ENCODE measurements at regions not wholly inside any gene's neighbourhood (a gene's known extent, or its start where the extent isn't known, plus 50 kb on each side); places are given as distances from the start of the nearest gene placed in this dataset.

- H2AK5ac ChIP-seq (ENCODE audit: low read depth, low read length): no peak overlapping the region
- H3K56ac ChIP-seq (replicated peaks; ENCODE audit: insufficient read length, low read depth, low read length): no peak overlapping the region
- no peak overlapping the region for H3K4me3 ChIP-seq (ENCODE audit: extremely low read depth in 1 of 4, insufficient read depth in 2 of 4, low read depth in 3 of 4, low read length in 4 of 4)
- no peak overlapping the region for H4K5ac ChIP-seq (ENCODE audit: insufficient read length, low read depth, low read length)
- no peaks in the 10 kb centered on the region for H3K23me2 ChIP-seq (ENCODE audit: low read depth, low read length)
- no peak overlapping the region for H3K23ac ChIP-seq (ENCODE audit: insufficient read length)
- no peak overlapping the region for H2AFZ ChIP-seq (ENCODE audit: low read length)
- no peaks in the 10 kb centered on the region for H3K79me1 ChIP-seq (ENCODE audit: low read depth, low read length)
- H3K4me2 ChIP-seq (ENCODE audit: insufficient read depth in 1 of 2, low read depth in 2 of 2, low read length in 2 of 2): no peak overlapping the region
- H2BK5ac ChIP-seq (ENCODE audit: low read depth, low read length): no peak overlapping the region
- H3K79me2 ChIP-seq (ENCODE audit: control insufficient read depth in 1 of 2, insufficient read depth in 2 of 2, low read length in 2 of 2): no peaks in the 10 kb centered on the region
- CTCF ChIA-PET (ENCODE audit: partially characterized antibody): no interaction called here
- no peak overlapping the region for H2BK120ac ChIP-seq (replicated peaks; ENCODE audit: low read depth, low read length)
- no peaks in the 10 kb centered on the region for H3K36me3 ChIP-seq (ENCODE audit: control insufficient read depth in 2 of 4, insufficient read depth in 4 of 4, low read length in 3 of 4)
- no peaks in the 10 kb centered on the region for H3K27me3 ChIP-seq (replicated peaks in 1 of 4; ENCODE audit: control insufficient read depth in 3 of 4, extremely low read depth in 1 of 4, insufficient read depth in 3 of 4, low read length in 3 of 4)
- H2BK15ac ChIP-seq (ENCODE audit: low read length): no peak overlapping the region
- POLR2A ChIA-PET (ENCODE audit: partially characterized antibody): no interaction called here
- no peaks in the 10 kb centered on the region for H3K9me3 ChIP-seq (ENCODE audit: insufficient read depth in 2 of 2, low read depth in 1 of 2, low read length in 1 of 2)
- DNase-seq (ENCODE audit: low read depth in 1 of 2, low spot score in 2 of 2) (no peak), FAIRE-seq (no peak)
- H2BK12ac ChIP-seq (ENCODE audit: low read depth, low read length): no peak overlapping the region
- no peak overlapping the region for H3K14ac ChIP-seq (ENCODE audit: insufficient read length)
- WGBS, 2 experiments (ENCODE audit: extremely low coverage in 1 of 2, insufficient coverage in 1 of 2, insufficient read length in 1 of 2, insufficient replicate concordance in 2 of 2, low coverage in 1 of 2, low lambda C conversion rate in 2 of 2, missing lambda C conversion rate in 1 of 2): 82% methylated on average over 7 of the region's 7 CpGs; no CpG with 5 or more reads in 1 of the 2 experiments
- no peak overlapping the region for H3K18ac ChIP-seq (ENCODE audit: extremely low read depth, low read length)
- H3K4ac ChIP-seq (replicated peaks; ENCODE audit: insufficient read length, low read depth, low read length): no peak overlapping the region
- H2BK20ac ChIP-seq (ENCODE audit: low read length): no peak overlapping the region
- H4K91ac ChIP-seq (replicated peaks; ENCODE audit: insufficient read length, low read length): no peak overlapping the region
- no peak overlapping the region for H3K9ac ChIP-seq (replicated peaks in 1 of 4; ENCODE audit: extremely low read depth in 1 of 4, low read depth in 3 of 4, low read length in 3 of 4)
- no peak overlapping the region for H3K27ac ChIP-seq (ENCODE audit: low read depth, low read length)
- no peaks in the 10 kb centered on the region for H4K20me1 ChIP-seq (replicated peaks in 1 of 2; ENCODE audit: control insufficient read depth in 1 of 2, insufficient read depth in 2 of 2, low read length in 2 of 2)
- H3K4me1 ChIP-seq (replicated peaks in 1 of 4; ENCODE audit: control insufficient read depth in 3 of 4, insufficient read depth in 4 of 4, low read length in 3 of 4): no peaks in the 10 kb centered on the region; a peak in 1 of 7 replicates
- H4K8ac ChIP-seq (ENCODE audit: extremely low read depth, insufficient read depth, low read length): no peak overlapping the region
- no peak for TF ChIP-seq ATF2 (IDR thresholded peaks at IDR 0.05; ENCODE audit: low read length)
- TF ChIP-seq GTF2F1 (IDR thresholded peaks at IDR 0.05; ENCODE audit: borderline replicate concordance, low read depth, low read length): no peak
- TF ChIP-seq POLR2AphosphoS5 (IDR thresholded peaks at IDR 0.05; ENCODE audit: low read depth, low read length): no peak
- no peak for TF ChIP-seq ATF3 (IDR thresholded peaks at IDR 0.05; ENCODE audit: insufficient read depth, low read depth, low read length)
- TF ChIP-seq BRCA1 (IDR thresholded peaks at IDR 0.05; ENCODE audit: low read depth, low read length): no peak
- TF ChIP-seq CTCF (IDR thresholded peaks at IDR 0.05; ENCODE audit: control extremely low read depth in 1 of 3, insufficient read depth in 1 of 3, low read depth in 1 of 3, low read length in 3 of 3): no peak
- no peak for TF ChIP-seq HDAC6 (IDR thresholded peaks at IDR 0.05; ENCODE audit: low read depth, low read length)
- TF ChIP-seq SP4 (IDR thresholded peaks at IDR 0.05; ENCODE audit: low read length): no peak
- TF ChIP-seq RBBP5 (IDR thresholded peaks at IDR 0.05; ENCODE audit: borderline replicate concordance, low read depth, low read length): no peak
Measured at GRCh38 chr6:137700751-137701477, 166.1 kb upstream of the TNFAIP3 start.

Data from H1 (cell line).